ENCODE measurements at regions not wholly inside any gene's neighbourhood (a gene's known extent, or its start where the extent isn't known, plus 50 kb on each side); places are given as distances from the start of the nearest gene placed in this dataset.

DNA sequence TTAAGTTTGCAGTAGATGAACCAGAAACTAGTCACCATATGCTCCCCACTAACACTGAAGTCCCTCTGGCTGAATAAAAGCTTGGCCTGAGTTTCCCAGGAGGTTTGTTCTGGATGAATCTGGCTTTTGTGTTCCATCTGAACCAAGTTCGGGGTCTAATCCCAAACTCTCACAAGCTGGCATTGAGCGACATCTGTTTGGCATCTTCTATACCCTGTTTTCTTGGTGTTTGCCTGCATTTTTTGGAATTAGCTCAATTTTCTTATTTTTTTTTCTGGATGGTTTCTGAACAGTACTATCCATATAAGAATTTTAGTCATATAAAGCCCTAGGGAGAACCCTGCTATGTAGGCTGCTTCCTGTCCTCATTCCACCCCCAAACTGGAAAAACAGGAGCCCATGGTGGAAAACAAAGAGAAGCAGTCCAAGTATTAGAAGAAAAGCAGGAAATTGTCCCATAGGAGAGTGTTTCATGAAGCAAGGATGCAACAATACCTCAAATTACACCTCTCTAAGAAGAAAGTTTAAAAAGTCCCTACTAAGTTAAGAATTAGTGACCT, 737.1 kb downstream of the DHX35 start:
- H3K4me3 ChIP-seq (ENCODE audit: control insufficient read depth, low read depth, low read length): no peak overlapping the region
- TF ChIP-seq, protein P1, sequence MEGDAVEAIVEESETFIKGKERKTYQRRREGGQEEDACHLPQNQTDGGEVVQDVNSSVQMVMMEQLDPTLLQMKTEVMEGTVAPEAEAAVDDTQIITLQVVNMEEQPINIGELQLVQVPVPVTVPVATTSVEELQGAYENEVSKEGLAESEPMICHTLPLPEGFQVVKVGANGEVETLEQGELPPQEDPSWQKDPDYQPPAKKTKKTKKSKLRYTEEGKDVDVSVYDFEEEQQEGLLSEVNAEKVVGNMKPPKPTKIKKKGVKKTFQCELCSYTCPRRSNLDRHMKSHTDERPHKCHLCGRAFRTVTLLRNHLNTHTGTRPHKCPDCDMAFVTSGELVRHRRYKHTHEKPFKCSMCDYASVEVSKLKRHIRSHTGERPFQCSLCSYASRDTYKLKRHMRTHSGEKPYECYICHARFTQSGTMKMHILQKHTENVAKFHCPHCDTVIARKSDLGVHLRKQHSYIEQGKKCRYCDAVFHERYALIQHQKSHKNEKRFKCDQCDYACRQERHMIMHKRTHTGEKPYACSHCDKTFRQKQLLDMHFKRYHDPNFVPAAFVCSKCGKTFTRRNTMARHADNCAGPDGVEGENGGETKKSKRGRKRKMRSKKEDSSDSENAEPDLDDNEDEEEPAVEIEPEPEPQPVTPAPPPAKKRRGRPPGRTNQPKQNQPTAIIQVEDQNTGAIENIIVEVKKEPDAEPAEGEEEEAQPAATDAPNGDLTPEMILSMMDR (conservative IDR thresholded peaks at IDR 0.05; ENCODE audit: control insufficient read depth, insufficient read depth, low read depth, low read length): no peak
- no peak for DNase-seq (ENCODE audit: low read depth)

DNA sequence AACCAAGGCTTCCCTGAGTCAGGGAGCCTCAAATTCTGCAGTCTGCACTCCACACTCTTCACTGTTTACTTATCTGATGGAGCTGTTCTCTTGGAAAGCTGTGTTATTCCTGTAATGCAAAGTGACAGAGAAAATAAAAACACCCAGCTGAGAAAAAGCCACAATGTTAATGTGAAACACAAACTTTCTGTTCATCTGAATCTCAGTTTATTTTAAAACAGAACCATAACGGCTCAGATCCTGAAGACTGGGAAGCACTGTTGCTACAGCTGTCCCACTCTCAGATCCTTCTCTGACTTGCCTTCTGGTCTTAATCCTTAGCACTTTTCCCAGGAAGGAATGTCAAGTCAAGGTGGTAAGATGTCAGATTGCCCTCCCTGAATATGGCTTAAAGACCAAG, 736.6 kb downstream of the DHX35 start:
- TF ChIP-seq, protein P1 (conservative IDR thresholded peaks at IDR 0.05; ENCODE audit: control insufficient read depth, insufficient read depth, low read depth, low read length): no peak
- no peak overlapping the region for H3K4me3 ChIP-seq (ENCODE audit: control insufficient read depth, low read depth, low read length)

DNA sequence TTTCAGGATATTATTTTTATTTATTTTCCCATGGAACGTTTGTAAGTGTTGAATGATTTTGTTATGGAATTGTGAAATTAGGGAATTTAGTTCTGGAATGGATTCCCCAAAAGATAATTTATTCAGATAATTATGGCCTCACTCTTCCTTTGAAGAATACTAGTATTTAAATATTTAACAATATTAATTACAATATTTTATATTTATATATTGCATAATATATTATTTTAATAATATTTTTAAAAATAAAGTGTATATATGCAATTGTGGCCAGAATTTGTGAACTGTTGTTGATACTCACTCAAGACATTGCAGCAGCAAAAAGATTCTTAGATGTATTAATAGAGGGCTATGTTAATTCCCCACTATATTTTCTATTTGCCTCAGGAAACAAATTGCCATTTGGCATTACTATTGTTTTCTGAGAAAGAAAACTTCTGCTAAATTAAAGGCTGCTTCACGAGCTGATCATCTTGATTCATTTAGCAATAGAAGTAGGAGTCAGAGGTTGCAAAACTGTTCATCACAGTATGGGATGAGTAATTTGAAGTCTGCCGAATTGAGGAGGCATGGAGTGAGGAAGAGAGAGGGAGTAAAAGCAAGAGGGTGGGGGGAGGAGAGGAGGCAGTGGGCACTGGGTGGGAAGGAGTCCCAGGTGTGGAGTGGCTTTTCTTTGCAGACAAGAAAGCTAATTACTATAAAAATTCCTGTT, 729.2 kb downstream of the DHX35 start:
- TF ChIP-seq, protein P1 (conservative IDR thresholded peaks at IDR 0.05; ENCODE audit: control insufficient read depth, insufficient read depth, low read depth, low read length): no peak
- peak; percentile 68 for DNase-seq (ENCODE audit: low read depth)
- H3K4me3 ChIP-seq (ENCODE audit: control insufficient read depth, low read depth, low read length): no peak overlapping the region

More for the DNA sequence above, 736.6 kb downstream of the DHX35 start:
- DNase-seq (ENCODE audit: low read depth): no peak

DNA sequence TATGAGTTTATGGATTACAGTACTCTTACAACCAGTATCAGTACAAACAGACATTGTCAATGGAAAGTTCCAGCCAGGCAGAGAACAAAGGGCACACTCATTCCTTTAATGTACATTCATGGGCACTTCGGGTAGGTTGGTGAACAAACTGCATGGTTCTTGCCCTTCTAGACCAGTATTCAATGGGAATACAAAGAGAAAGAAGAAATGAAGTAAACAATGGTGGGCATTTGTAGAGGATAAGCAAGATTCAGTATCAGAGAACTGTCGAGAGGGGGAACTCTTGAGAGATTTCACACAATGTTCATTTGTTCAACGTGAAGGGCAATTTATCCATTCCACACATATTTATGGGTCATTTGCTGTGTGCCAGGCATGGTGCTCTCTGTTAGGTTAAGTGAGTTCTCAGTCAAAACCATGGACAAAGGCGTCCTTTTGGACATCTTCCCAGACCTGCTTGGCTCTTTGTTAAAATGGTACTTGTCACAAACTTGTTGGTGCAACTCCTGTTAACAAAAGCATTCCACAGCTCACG, 714.8 kb downstream of the DHX35 start:
- TF ChIP-seq, protein P1 (conservative IDR thresholded peaks at IDR 0.05; ENCODE audit: control insufficient read depth, insufficient read depth, low read depth, low read length): no peak
- DNase-seq (ENCODE audit: low read depth): no peak
- H3K4me3 ChIP-seq (ENCODE audit: control insufficient read depth, low read depth, low read length): no peak overlapping the region

DNA sequence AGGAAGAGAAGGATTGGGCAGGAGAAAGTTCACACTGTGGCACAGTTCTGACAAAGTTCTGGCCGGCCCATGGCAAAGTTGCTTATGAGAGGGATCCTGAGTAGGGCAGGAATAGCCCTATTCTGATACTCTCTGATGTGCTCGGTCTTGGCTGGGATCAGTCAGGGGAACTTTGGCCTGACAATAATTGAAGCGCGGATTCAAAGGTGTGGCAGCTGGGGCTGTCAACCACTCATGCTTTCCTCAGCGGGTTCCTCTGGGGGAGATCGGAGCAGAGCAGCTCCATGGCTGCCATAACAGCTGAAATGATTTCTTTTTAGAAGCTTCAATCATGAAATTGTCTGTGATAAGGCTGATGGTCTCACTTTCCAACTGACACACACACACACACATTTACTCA, 714.1 kb downstream of the DHX35 start:
- TF ChIP-seq, protein P1 (conservative IDR thresholded peaks at IDR 0.05; ENCODE audit: control insufficient read depth, insufficient read depth, low read depth, low read length): no peak
- no peak for DNase-seq (ENCODE audit: low read depth)
- no peak overlapping the region for H3K4me3 ChIP-seq (ENCODE audit: control insufficient read depth, low read depth, low read length)

DNA sequence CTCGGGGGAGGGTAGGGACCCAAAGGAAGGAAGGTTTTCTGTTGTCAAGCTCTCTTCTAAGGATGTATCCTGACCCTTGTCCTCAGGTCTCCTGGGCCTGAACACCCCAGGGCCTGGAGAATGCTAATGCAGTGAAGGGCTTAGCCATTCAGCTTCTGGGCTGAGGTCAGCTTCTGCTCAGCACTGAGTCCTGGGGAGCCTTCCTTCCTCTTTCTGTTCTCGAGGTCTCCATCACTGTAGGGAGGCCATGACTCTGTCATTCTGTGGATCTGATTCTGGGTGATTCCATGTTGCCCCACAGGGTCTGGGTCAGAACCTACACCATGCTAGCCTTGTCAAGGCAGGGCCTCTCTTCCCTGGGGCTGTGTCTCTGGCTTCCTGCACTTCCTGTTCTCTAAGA, 712.7 kb downstream of the DHX35 start:
- no peak overlapping the region for H3K4me3 ChIP-seq (ENCODE audit: control insufficient read depth, low read depth, low read length)
- TF ChIP-seq, protein P1 (conservative IDR thresholded peaks at IDR 0.05; ENCODE audit: control insufficient read depth, insufficient read depth, low read depth, low read length): no peak
- DNase-seq (ENCODE audit: low read depth): no peak
